HuH-7.5 (cell line): ENCODE measurements at regions not wholly inside any gene's neighbourhood (a gene's known extent, or its start where the extent isn't known, plus 50 kb on each side); places are given as distances from the start of the nearest gene placed in this dataset.

Source experiments
- DNase-seq: peaks from one replicate; pipeline ENCODE4 v3.0.0; 2011; ENCODE audit warnings: low spot score

DNA sequence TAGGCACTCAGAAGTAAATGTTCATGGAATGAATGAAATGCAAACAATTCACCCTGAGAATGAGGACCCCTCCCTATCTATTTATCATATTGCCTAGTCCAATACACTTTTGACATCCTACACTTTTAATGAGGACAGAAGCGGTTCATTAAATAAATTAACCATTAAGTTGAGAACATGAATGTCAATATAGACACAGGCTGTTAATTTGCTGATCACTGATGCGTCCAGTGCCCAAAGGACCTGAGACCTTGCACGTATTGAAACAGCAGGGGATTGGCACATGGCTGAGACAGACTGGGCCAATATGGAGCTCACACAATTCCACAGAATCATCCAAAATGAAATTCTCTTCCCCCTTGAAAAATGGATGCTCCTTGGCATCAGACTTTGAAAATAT lies 430.0 kb downstream of the SLC4A3 start:
- DNase-seq, result no peak

GRCh38 chr2:220057916-220058315 lies 430.5 kb downstream of the SLC4A3 start:
- no peak for DNase-seq

GRCh38 chr2:220064111-220065030 lies 436.9 kb downstream of the SLC4A3 start:
- no peak for DNase-seq

GRCh38 chr2:220065581-220065980 lies 438.2 kb downstream of the SLC4A3 start:
- DNase-seq, result no peak

GRCh38 chr2:220068846-220069245 lies 441.4 kb downstream of the SLC4A3 start:
- no peak for DNase-seq

GRCh38 chr2:220070349-220070748 lies 442.9 kb downstream of the SLC4A3 start:
- no peak for DNase-seq

GRCh38 chr2:220071696-220072095 lies 444.3 kb downstream of the SLC4A3 start:
- DNase-seq, result no peak

DNA sequence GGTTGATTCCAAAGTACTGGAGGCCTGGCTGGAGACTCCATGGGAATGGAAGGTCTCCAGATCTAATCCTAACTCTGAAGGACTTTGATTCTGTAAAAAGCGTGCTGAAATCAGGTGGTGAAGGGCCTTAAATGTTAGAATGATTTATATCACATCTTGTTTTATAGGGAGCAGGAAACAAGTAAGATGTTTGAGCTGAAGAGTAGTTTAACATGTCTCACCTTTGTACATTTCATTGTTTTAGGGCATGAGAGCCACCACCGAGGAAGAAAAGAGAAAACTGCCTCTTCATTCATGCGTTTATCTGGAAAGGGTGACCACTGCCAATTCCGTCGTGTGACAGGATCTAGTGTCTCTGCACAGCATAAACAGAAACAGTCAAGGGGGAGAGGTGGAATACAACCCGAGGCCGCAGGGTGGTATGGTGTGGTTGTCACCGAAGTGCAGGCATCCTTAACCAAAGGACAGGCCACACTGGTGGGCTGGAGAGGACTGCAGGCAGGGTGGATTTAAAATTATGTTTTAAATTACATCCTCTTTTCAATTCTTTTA lies 445.3 kb downstream of the SLC4A3 start:
- no peak for DNase-seq

- no peak for DNase-seq
These were observed 448.4 kb downstream of the SLC4A3 start for GRCh38 chr2:220075835-220076234.

DNA sequence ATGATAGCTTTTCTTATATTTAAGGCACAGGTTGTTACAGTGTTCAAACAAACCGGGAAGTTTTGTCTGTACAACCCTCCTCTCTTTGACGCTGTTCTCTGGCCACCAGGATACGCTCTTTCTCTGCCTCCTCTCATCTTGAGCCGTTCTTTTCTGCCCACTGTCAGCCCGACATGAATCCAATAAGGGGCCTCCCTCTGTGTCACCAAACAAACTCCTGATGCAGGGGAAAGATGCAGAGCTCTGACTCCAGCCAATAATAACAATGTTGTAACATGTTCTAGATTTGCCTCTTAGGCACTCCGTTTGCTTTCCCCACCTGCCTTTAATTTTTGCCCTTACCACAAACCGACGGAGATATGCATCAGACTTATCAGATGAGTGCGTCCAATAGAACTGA lies 449.3 kb downstream of the SLC4A3 start:
- no peak for DNase-seq

DNA sequence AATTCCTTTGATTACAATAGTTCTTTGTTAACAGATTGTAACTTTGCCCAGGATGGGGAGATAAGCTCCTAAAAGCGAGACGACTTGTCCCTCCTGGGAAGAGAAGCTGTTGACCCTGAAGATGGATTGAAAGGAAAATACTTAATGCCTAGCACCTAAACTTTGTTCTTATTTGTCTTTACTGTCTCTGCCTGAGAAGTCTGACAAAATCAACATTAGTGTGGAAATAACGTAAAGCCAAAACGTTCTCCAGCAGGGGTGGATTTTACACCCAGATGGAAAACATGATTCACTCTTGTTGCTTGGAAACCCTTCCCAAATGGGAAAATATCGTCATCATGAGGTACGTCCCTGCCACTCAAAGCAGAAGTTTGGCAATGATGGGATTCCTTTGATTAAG lies 450.1 kb downstream of the SLC4A3 start:
- DNase-seq, result no peak

- DNase-seq, result no peak
These were observed 451.0 kb downstream of the SLC4A3 start for GRCh38 chr2:220078439-220078838.

GRCh38 chr2:220079595-220079994 lies 452.2 kb downstream of the SLC4A3 start:
- DNase-seq, result no peak

DNA sequence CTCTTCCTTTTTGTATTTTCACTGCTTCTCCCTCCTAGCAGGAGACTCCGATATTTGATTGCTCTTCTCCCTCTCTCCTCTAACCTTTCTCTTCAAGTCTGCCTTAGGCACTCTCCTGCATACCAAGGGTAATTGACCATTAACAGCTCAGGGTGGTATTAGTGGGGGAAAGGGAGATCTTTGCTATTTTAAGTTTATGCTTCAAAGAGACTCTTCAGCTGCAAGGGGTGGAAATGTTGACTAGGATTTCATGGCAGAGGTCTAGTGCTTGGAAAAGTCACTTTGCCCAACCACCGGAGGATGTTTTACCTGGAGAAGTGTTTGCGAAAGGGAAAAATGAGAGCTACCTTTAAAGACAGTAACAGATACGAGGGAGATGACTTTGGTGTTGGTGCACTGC lies 453.7 kb downstream of the SLC4A3 start:
- DNase-seq, result no peak

- no peak for DNase-seq
These were observed 462.6 kb downstream of the SLC4A3 start for GRCh38 chr2:220090050-220090449.

DNA sequence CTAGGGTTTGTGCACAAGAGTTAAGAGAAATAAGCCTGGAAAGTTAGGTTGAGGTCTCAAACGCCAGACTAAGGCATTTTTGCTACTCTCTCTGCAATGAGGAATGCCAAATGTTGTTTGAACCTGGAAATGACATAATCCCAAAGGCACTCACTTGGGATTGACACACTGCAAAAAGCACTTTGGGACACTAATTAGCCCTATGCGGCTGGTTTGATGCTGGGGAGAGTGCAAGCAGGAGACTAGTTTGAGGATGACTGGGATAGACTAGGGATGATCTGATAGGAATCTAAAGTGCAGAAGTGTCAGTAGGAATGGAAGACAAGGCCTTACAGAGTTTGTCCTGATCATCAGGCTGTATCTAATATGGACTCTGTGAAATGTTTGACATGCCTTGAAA lies 469.0 kb downstream of the SLC4A3 start:
- no peak for DNase-seq

- DNase-seq, result no peak
These were observed 474.6 kb downstream of the SLC4A3 start for GRCh38 chr2:220101980-220102379.

GRCh38 chr2:220103596-220103995 lies 476.2 kb downstream of the SLC4A3 start:
- no peak for DNase-seq

DNA sequence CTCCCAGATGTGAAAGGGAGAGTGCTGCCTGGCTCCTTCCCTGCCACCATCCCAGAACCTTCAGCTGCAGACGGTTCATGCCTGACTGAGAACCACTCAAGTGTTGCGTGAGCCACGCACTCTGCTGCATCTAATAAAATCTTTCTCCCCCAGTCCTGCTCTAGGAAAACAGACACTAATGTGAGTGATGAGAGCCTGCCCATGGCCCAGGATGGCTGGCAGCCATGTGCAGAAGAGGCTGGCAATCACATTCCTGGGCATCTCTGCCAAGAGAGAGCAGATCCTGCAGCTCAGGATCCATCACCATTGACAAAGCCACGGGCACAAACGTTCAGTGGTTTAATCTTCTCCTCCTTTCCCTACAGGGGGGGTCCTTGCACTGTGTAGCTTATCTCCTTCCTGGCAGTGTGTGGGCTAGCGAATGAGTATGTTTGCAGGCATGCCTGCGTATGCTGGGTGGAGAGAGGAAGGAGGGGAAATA lies 477.5 kb downstream of the SLC4A3 start:
- no peak for DNase-seq

DNA sequence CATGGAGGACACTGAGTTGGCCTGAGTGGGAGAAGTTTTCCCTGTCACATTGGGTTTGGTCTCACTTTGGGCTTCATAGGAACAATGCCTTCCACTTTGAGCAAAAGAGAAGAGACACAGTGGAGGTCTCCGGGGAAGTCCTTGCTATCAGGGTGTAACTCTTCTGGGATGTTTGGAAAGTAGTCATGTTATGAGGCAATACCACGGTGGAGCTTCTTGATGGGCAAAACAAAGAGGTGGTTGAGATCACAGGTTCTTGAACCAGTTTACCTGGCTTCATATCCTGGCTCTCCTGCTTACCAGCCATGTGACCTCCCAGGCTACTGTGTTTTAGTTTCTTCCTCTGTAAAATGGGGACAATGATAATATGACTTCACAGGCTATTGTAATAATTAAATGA lies 478.6 kb downstream of the SLC4A3 start:
- DNase-seq, result no peak

- no peak for DNase-seq
These were observed 480.0 kb downstream of the SLC4A3 start for GRCh38 chr2:220107380-220107791.

DNA sequence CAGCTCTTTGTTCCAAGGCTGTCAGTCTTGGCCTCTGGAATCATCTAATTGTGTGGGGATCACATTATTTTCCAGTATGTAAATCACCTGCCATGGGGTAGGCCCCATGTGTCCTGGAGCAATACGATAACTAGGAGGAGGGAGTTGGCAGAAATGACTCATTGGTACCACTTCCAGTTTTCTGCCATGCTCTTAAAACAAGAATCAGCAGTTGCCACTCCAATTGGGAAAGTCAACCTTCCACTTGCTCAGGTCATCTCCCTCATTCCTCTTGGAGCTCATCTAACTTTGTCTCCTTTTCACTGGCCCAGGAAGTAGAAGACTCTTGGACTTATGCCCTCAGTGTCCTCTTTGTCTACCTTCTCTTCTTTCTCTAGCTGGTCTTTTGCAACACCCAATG lies 487.0 kb downstream of the SLC4A3 start:
- no peak for DNase-seq

DNA sequence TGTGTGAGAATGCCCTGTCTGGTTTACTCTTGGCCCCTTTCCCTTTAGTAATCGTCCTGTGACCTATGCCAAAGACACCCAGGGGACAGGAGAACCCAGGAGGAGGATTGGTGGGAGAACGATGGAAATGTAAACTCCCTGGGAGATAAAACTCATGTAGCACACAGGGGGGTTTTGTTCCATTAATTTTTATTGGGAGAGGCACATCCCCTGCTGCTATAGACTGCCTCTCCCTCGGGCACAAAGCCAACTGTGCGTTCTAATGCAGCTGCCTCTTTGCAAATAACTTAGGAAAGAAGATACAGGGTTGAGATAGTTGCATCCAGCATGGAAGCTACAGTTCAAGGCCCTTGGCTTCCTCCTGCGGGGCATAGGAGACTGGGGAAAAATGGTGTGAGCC lies 489.6 kb downstream of the SLC4A3 start:
- DNase-seq, result no peak

- no peak for DNase-seq
These were observed 492.6 kb downstream of the SLC4A3 start for GRCh38 chr2:220120041-220120440.
